Midbrain (tissue), 1 donor: ENCODE measurements at regions not wholly inside any gene's neighbourhood (a gene's known extent, or its start where the extent isn't known, plus 50 kb on each side); places are given as distances from the start of the nearest gene placed in this dataset.
"Not testable (repeated sequence)": the region's sequence is repeated elsewhere in the genome, so short reads cannot be mapped to it uniquely, and the experiment has no call there.

Experiments used
- DNase-seq: peaks from one replicate; lab custom pipeline; 2025; lab: John Stamatoyannopoulos, UW

DNA sequence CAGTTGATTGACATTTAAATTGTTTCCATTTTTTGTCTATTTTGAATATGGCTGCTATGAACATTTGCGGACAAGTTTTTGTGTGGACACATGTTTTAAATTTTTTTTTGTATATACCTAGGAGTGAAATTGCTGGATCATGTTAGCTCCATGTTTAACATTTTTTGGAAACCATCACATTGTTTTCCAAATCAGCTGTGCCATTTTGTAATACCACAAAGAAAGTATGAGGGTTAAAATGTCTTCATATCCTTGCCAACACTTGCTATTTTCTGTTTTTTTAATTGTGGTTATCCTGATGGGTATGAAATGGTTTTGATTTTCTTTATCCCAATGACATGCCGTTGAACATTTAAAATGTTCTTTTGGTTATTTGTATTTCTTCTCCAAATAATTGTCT is 52.1 kb downstream of the CARTPT start:
- DNase-seq: no peak

DNA sequence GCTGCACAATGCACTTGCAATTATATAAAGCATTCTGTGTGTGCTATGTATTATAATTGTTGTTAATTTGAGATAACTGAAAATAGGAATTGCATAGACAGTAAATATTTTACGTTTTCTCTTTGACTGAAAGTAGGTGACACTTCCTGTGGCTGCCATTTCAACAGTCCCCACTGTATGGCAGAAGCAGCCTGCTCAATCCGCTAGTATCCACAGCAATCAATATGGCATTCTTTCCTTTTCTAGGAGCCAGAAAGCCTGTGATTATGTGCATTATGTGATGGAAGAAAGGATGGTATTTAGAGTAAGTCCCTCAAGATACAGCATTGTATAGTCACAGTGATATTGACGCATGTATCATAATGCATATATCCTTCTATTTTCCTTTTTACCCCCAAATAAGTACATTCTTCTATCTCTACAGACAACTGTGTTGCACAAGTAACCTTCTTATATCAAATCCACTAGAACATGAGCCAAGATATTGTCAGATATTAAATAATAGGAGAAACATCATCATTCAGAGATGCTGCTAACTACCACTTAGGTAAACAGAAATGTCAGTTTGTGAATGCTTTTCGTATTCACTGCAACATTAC is 59.7 kb downstream of the CARTPT start:
- peak; percentile 22 for DNase-seq

DNA sequence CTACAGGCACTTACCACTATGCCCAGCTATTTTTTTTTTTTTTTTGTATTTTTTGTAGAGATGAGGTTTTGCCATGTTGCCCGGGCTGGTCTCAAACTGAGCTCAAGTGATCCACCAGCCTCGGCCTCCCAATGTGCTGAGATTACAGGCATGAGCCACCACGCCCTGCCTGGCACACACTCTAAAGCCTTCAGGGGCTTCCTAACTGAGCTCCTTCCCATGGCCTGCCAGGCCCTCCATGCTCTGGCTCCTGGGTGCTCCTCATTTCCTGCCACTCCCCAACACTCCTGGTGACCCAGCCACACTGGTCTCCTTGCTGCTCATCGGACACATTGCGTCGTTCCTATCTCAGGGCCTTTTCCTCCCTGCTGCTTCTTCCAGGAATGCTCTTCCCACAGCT is 61.5 kb downstream of the CARTPT start:
- no peak for DNase-seq

DNA sequence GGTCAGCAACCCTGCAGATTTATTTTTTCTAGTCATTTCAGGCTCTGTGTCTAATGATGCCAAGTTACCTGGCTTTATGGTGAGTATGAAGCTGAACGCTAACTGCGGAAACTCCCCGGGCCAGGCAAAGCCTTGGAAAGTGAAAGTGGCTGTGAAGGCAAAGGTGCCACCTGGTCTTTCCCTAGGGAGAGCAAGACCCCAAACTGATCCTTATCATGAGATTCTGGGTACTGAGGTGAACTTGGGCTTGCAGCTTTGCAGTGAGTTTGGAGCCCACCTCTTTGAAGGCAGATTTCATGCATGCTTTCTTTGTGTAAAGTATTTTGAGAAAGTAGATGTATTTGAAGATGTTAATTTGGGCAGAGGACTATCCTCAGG is 63.3 kb downstream of the CARTPT start:
- DNase-seq: no peak

DNA sequence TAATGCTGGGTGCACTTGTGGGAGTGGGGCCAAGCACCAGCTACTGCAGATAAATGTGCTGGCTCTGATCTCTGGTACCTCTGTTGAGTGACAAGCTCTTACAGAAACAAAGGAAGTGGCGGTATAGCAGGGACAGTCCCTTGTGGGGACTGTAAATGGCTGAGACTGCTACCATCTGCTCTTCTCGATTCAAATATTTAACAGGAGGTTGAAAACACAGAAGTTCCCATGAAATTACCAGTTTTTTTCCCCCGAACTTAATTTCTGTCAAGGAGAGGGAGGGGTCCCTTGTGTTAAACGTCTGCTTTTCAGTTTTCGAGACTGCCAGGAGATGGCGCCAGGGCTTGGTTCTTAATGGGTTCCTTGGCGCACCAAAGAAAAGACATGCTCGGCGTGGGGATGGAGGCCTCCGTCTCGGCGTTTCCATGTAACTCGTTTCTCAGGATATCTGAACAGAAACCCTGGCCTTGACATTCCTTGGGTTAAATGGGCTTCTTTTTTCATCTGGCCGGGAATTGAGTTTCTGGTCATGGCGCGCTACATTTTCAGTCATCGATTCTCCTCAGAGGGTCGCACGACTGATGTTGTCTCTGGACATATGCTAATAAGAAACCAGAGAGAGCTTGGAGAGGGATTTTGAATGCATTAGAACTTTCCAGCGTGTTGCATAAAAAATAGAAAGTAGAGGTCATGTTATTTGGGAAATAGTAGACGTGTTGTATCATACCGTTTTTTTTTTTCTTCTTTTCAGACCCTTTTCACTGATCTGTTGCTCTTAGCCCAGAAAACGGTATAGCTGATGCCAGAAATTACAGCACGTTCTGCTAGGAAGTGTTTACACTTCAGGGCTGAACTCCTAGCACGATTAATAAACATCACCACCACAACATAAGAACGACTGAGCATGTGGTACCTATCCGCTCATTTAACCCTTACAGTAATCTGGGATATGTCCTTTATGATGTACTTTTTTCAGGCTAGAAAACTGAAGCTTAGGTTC is 64.0 kb downstream of the CARTPT start:
- DNase-seq: peak; percentile 82

DNA sequence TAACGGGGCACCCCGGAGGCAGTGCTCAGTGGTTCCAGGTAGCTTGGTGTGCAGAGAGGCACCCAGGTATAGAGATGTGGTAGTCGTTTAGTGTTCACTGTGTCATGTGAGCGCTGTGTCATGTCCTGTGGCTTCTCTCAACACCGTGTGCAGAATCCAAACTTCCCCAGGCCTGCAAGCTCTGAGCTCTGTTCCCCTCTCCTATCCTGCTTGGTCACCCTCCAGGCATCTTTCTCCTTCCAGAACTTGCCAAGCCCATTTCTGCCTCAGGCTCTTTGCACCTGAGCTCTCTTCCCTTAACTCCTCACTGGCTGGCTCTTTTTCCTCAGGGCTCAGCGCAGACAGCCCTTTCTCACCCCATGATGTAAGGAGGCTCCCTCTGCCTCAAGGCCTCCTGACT is 64.8 kb downstream of the CARTPT start:
- DNase-seq: no peak

DNA sequence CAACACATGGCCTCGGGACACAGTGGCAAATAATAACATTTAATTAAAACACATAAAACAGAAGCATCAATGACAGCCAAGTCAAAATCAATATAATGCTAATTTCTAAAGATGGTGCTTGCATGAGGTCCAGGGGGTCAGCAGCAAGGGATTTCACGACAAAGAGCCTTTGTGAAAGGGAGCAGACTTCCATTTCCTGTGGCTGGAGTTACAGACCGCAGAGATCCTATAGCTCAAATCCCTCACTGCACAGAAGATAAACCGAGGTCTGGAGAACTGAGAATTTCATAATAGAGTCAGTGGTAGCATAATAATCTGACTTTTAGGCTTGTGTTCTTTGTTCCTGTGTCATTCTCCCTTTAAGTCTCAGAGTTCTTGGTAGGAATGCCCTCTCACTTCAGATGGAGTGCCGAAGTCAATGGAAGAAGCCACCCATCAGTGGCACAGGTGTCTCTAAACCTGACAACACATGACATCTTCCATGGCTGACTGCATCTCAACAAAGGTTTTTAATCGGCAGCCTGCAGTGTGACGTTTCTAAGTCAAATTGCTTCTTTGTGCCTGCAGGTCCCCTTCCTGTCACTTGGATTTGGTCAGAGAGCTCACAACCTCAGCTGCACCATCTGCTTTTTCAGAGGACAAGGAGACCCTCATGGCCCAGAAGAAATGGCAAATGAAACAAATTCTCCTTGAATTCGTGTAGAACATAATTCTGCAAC is 67.4 kb downstream of the CARTPT start:
- no peak for DNase-seq

DNA sequence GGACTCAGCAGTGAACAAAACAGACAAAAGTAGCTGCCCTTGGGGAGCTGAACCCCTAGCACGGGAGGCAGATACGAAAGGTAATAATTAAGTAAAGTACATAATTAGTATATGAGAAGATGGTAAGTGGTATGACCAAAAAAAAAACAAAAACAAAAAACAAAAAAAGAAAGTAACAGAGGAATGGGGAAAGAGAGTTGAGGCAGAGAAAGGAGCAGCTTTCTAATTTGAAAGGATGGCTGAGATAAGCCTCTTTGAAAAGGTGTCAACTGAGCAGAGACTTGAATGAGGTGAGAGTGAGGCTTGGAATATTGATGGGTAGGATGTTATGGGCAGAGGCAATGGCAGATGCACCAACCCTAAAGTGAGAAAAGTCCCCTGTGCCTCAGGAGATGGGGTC is 69.7 kb downstream of the CARTPT start:
- DNase-seq: no peak

DNA sequence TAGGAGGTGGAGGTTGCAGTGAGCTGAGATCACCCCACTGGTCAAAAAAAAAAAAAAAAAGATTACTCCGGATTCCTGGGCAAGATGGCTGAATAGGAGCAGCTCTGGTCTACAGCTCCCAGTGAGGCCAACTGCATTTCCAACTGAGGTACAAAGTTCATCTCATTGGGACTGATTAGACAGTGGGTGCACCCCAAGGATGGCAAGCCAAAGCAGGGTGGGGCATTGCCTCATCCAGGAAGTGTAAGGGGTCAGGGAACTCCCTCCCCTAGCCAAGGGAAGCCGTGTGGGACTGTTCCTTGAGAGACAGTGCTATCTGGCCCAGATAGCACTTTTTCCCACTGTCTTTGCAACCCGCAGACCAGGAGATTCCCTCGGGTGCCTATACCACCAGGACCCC is 70.7 kb downstream of the CARTPT start:
- no peak for DNase-seq

DNA sequence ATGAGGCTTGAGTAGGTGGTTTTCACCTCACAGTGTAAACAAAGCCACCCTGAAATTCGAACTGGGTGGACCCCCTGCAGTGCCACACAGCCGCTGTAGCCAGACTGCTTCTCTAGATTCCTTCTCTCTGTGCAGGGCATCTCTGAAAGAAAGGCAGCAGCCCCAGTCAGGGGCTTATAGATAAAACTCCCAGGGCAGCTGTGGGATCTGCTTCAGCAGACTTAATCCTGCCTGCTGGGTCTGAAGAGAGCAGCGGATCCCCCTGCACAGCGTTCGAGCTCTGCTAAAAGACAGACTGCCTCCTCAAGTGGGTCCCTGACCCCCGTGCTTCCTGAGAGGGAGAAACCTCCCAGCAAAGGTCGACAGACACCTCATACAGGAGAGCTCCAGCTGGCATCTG is 71.4 kb downstream of the CARTPT start:
- no peak for DNase-seq

DNA sequence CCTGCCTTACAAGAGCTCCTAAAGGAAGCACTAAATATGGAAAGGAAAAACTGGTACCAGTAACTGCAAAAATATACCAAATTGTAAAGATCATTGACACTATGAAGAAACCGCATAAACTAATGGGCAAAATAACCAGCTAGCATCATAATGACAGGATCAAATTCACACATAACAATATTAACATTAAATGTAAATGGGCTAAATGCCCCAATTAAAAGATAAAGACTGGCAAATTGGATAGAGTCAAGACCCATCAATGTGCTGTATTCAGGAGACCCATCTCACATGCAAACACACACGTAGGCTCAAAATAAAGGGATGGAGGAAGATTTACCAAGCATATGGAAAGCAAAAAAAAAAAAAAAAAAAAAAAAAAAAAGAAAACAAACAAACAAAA is 73.0 kb downstream of the CARTPT start:
- not testable (repeated sequence) for DNase-seq

DNA sequence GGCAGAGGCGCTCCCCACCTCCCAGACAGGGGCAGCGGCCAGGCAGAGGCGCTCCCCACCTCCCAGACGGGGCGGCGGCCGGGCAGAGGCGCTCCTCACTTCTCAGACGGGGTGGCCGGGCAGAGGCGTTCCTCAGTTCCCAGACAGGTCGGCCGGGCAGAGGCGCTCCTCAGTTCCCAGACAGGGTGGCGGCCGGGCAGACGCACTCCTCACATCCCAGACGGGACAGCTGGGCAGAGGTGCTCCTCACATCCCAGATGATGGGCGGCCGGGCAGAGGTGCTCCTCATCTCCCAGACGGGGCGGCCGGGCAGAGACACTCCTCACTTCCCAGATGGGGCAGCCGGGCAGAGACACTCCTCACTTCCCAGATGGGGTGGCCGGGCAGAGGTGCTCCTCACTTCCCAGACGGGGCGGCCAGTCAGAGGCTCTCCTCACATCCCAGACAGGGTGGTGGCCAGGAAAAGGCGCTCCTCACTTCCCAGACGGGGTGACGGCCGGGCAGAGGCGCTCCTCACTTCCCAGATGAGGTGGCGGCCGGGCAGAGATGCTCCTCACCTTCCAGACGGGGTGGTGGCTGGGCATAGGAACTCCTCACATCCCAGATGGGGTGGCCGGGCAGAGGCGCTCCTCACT is 75.1 kb downstream of the CARTPT start:
- no peak for DNase-seq

DNA sequence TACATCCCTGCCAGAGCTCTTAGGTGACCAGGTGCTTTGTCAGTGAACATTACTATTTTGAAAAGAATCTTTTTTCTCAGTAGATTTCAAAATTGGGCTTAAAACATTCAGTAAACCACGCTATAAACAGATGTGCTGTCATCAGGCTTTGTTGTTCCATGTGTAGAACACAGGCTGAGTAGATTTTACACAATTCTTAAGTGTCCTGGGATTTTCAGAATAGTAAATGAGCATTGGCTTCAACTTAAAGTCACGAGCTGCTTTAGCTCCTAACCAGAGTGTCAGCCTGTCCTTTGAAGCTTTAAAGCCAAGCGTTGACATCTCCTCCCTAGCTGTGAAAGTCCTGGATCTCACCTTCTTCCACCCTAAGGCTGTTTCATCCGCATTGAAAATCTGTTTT is 83.6 kb downstream of the CARTPT start:
- no peak for DNase-seq

DNA sequence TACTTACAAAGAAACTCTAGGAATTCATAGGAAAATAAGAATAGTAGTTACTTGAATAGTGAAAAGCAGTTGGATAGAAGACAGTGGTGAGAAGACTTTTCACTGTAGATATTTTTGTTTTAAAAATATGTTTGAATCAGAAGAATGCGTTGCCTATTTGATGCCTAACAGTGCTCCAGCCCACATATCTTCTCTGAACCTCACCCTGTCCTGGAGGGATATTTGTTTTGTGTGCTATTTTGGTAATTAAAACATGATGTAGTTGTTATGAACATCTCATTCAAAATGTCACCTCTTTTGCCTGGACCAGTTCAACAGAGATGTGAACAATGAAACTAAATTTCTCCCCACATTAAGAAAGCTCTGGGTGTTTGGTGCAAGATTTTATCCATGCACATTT is 87.6 kb downstream of the CARTPT start:
- no peak for DNase-seq

DNA sequence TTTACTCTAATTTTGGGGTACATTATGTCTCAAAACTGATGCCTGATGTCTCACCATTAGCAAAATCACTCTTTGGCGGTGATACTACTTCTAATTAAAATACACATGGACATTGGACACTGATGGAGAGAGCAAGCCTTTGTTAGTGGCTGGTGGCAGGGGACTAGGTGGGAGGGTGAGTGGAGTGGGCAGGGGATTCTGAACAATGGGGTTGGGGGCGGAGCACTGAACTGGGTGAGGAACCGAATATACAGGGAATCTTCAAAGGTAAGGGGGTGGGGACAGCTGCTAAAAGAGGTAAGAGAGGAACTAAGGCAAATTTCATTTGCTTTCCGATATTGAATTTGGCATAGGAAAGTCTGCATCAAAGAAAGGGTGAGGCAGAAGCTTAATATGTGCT is 88.8 kb downstream of the CARTPT start:
- DNase-seq: no peak

DNA sequence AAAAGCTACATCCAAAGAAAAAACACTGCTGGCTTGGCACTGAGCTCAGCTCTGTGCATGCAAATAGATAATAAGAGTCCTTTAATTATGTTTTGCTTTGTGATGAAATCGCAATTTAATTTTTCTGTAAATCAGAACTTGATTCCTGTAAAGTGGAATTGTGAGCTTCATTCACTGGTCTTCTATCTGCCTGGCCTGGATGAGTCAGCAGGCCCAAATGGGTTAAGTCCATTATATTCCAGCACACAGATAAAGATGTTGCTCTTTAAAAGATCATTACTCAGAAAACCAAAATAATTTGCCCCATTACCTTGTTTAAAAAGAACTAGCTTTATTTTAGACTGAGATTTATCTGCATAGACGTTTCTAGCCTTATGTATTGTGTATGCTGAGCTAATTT is 90.4 kb downstream of the CARTPT start:
- no peak for DNase-seq

DNA sequence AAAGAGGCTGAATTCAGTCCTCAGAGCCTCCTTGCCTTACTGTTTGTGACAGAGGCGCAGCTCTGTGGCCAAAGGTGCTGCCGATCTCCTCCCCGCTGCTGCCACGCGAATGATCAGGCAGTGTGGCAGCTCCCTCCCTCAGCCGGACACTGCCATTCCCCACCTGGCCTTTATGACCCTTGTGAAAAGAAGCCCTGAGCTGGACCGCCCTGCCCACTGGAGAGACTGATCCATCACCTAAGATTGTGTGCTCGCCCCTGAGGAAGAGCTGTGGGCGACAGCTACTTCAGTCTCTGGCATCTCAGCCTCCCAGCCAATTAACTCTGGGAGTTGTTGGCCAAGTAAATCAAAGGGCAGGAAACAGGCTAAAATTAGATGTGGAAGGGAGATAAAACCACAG is 90.9 kb downstream of the CARTPT start:
- DNase-seq: no peak

DNA sequence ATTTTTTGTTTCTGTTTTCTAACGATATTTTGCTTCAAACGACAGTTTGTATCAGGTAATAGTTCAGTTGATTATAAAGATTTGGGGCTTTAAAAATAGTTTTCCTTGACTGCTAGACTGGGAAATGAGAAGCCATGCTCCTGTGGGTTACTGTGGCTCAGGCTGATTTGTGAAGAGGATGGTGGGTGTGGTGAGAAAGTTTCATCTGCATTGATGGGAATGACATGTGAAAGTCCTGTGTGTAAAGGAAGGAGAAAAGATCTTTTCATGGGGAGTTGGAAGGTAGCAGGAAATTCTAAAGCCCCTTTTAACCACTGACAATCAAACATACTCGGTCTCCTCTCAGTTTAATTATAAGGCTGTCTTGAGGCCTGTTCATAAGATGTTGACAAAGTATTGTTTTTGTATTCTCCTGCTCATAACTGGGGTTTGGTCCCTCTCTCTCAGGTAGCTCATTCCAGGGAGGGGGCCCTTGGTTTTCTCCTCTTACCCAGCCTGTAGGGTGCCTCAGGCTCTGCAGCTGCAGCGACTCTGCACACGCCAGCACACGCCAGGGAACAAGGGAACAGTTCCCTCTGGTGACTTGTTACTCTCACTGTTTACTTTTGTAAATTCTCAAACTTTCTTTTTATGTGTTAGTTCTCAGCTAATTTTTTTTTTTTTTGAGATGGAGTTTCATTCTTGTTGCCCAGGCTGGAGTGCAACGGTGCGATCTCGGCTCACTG is 91.6 kb downstream of the CARTPT start:
- no peak for DNase-seq

DNA sequence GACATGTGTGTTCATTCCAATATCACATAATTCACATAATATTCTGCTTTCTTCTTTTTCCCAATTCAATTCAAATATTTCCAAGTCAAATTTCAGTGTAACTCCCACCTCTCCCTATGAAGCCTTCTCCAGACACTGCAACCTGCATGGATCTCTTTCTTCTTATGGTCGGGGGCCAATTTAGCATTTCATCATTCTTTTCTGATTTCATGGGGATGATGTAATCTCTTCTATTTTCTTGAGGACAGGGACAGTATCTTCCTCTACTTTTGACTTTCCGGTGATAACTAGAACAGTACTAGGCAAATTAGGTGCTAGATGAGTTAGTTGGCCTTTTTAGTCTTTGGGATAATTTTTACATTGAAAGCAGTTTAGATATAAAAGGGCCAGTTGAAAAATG is 92.7 kb downstream of the CARTPT start:
- DNase-seq: no peak

DNA sequence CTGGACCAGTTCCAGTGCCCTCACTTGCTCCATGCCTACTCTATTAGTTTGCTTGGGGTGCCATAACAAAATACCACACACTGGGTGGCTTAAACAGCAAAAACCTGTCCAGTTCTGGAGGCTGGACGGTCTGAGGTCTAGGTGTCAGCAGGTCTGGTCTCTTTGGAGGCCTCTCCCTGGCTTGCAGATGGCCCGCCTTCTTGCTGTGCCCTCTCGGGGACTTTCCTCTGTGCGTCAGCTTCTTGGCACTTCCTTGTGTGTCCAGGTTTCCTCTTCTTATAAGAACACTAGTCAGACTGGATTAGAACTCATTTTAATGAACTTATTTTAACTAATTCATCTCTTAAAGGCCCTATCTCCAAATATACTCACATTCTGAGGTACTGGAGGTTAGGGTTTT is 97.2 kb downstream of the CARTPT start:
- no peak for DNase-seq

DNA sequence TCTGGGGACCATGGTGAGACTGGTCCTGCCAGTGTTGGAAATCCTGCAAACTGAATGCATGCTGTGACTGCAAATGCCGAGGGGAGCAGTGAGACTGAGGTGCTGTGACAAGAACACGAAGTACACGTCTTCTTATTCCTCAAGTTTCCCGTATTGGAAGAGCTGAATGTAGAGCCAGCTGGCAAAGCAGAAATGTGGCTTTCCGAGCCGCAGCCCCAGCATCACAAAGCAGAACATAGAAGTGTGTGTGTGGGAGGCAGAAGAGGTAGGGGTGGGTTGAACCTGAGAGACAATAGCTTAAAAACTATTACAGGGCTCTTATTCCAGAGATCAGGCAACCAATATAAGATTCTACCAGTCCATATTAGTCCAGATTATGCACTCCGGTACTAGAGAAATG is 98.8 kb downstream of the CARTPT start:
- no peak for DNase-seq

DNA sequence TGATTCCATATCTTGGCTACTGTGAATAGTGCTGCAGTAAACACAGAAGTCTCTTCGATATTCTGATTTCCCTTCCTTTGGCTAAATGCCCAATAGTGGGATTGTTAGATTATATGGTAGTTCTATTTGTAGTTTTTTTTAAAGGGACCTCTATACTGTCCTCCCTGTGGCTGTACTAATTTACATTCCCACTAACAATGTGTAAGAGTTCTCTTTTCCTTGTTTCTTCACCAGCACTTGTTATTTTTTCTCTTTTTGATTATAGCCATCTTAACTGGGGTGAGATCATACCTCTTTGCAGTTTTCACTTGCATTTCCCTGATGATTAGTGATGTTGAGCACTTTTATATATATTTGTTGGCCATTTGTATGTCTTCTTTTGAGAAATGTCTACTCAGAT is 102.0 kb downstream of the CARTPT start:
- DNase-seq: no peak
